ENCODE measurements at regions not wholly inside any gene's neighbourhood (a gene's known extent, or its start where the extent isn't known, plus 50 kb on each side); places are given as distances from the start of the nearest gene placed in this dataset.

DNA sequence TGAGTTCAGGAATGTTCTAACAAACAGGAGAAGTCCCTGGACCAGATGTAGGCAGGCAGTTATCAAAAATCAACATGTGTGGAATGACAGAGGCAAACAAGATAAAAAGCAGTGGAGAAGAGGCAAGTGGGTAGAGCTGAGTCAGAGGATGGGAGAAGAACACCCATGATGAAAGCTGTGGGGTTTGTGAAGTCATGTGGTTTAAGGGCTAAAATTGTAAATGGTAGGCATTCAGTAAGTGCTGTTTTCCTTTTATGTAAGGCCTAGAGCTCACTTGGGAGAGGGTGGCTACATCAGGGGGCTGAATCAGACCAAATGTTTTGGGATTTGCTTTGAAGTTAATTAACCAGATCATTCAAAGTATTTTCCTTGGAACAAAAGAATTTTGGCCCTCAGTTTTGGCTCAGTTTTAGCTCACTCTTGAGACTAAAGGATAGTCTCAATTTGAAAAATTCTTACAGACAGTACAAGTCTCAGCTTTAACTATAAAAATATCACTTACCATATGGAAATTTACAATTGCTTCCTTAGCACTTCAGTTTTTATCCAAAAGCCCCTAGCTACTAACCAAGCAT lies 114.5 kb upstream of the PCDH7 start:
- TF ChIP-seq, protein P1, sequence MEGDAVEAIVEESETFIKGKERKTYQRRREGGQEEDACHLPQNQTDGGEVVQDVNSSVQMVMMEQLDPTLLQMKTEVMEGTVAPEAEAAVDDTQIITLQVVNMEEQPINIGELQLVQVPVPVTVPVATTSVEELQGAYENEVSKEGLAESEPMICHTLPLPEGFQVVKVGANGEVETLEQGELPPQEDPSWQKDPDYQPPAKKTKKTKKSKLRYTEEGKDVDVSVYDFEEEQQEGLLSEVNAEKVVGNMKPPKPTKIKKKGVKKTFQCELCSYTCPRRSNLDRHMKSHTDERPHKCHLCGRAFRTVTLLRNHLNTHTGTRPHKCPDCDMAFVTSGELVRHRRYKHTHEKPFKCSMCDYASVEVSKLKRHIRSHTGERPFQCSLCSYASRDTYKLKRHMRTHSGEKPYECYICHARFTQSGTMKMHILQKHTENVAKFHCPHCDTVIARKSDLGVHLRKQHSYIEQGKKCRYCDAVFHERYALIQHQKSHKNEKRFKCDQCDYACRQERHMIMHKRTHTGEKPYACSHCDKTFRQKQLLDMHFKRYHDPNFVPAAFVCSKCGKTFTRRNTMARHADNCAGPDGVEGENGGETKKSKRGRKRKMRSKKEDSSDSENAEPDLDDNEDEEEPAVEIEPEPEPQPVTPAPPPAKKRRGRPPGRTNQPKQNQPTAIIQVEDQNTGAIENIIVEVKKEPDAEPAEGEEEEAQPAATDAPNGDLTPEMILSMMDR (IDR thresholded peaks at IDR 0.05 in 2 of 3, conservative IDR thresholded peaks at IDR 0.05 in 1 of 3; ENCODE audit: borderline replicate concordance in 1 of 3, insufficient read depth in 1 of 3, low read depth in 2 of 3, low read length in 2 of 3) = no peak
- no peak for TF ChIP-seq JUND (IDR thresholded peaks at IDR 0.05)

Data from HCT116 (cell line).